ENCODE measurements at regions not wholly inside any gene's neighbourhood (a gene's known extent, or its start where the extent isn't known, plus 50 kb on each side); places are given as distances from the start of the nearest gene placed in this dataset.

DNA sequence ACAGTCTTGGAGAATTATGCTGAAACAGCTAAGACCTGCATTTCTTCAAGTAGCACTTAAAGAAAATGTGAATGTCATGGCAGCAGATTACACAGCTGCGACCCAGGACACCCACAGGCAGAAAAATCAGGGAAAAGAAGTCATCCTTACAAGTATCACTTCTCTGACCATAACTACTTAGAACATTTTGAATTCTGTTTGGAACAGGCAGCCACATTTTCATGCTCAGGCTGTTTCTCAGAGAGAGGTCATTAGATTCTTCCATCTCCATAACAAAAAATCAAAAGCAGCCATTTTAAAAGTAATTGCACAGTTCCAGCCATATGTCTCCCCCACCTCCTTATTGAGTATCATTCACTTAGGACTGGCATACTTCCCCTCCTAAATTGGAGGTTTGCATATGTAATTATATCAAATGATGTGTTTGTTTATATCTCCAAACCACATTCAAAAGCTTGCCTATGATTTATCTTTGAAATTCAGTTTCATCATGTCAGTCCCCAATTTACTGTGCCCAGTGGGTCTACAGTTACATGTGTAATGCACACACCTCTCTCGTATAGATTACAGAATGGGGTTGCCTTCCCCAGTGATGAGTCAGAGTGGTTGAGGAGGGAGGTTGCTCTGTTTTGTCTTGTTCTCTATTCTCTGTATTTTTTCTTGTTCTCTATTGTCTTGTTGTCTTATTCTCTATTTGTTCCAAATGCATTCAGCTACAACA is 276.5 kb upstream of the MTNR1B start:
- Histone ChIP-seq H3K36me3 (no peaks in the 10 kb centered on the region), H3K4me1 (ENCODE audit: insufficient read depth) (no peaks in the 10 kb centered on the region), H3K27ac (no peak overlapping the region), H3K27me3 (no peaks in the 10 kb centered on the region), H3K9me3 (no peaks in the 10 kb centered on the region), H3K4me3 (no peak overlapping the region)
- no peak for DNase-seq
- intact Hi-C loops (cut with DNase I) = no loop called here
- WGBS, 3 donors = 60 to 63% (median 62%) methylated on average over 2 of the region's 2 CpGs
- TF ChIP-seq, protein P1, sequence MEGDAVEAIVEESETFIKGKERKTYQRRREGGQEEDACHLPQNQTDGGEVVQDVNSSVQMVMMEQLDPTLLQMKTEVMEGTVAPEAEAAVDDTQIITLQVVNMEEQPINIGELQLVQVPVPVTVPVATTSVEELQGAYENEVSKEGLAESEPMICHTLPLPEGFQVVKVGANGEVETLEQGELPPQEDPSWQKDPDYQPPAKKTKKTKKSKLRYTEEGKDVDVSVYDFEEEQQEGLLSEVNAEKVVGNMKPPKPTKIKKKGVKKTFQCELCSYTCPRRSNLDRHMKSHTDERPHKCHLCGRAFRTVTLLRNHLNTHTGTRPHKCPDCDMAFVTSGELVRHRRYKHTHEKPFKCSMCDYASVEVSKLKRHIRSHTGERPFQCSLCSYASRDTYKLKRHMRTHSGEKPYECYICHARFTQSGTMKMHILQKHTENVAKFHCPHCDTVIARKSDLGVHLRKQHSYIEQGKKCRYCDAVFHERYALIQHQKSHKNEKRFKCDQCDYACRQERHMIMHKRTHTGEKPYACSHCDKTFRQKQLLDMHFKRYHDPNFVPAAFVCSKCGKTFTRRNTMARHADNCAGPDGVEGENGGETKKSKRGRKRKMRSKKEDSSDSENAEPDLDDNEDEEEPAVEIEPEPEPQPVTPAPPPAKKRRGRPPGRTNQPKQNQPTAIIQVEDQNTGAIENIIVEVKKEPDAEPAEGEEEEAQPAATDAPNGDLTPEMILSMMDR (IDR thresholded peaks at IDR 0.05) = no peak
- TF ChIP-seq EP300 (IDR thresholded peaks at IDR 0.05) = no peak
- no peak for TF ChIP-seq POLR2A (IDR thresholded peaks at IDR 0.05)

DNA sequence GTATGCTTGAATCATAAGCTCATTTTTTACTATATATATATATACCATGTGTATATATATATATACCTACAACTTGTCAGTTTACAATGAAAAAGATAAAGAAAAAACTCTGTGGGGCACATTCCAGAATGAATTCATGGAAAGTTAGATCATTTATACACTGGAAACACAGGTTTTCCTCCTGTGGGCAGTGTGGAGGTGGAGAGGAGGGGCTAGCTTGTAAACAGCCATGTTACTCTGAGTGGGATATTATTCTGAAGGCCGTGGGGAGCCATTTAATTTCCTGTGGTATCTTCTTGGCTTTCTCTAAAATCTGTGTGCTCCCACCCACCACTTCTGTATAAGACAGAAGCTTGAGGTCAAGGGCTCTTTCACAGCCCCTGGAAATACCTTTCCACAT is 273.4 kb upstream of the MTNR1B start:
- H3K9me3 ChIP-seq = no peaks in the 10 kb centered on the region
- no peak overlapping the region for H3K4me3 ChIP-seq
- intact Hi-C loops (cut with DNase I) = no loop called here
- H3K36me3 ChIP-seq = no peaks in the 10 kb centered on the region
- DNase-seq = no peak
- H3K27ac ChIP-seq = no peak overlapping the region
- 73 to 79% (median 77%) methylated on average over 1 of the region's 1 CpG for WGBS, 3 donors
- TF ChIP-seq POLR2A (IDR thresholded peaks at IDR 0.05) (no peak), EP300 (IDR thresholded peaks at IDR 0.05) (no peak)
- H3K4me1 ChIP-seq (ENCODE audit: insufficient read depth) = no peaks in the 10 kb centered on the region
- H3K27me3 ChIP-seq = no peaks in the 10 kb centered on the region

DNA sequence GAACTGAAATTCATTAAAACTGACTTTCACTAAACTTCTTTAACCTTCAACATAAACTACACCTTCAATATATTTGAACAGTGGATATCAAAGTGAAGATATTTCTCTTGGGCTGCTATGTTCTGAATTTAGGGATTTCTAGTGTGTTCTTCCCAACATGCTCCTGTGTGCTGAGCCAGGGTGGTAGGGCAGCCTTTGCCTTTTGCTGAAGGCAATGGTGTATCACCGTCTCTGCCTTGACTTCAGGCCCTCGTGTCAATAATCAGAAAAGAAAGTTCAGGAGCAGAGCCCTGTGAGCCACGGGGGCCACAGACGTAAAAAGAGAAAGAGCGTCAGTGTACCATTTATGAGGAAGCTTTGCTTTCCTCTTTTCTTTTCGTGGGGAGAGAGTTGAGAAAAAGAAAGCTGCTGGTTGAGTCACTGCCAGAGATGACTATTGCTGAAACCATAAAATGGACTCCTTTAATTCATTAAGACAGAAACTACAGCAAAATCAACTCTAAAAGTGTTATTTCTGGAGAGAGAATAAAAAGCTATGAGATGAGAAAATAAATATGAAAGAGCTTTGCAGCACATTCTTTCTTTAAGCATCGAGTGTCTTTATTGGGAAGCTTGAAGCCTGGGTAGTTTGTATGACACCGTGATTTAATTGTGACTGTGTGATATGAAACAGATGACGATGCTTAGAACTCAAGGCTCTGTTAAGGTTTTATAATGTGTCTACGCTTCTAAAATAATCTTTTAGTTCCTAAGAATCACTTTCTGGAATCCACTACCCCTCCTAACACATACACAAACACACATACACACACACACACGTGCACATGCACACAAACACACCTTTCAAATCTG is 271.8 kb upstream of the MTNR1B start:
- H3K4me3 ChIP-seq = no peak overlapping the region
- intact Hi-C loops (cut with DNase I) = no loop called here
- WGBS, 3 donors = 73 to 74% (median 73%) methylated on average over 11 of the region's 11 CpGs

DNA sequence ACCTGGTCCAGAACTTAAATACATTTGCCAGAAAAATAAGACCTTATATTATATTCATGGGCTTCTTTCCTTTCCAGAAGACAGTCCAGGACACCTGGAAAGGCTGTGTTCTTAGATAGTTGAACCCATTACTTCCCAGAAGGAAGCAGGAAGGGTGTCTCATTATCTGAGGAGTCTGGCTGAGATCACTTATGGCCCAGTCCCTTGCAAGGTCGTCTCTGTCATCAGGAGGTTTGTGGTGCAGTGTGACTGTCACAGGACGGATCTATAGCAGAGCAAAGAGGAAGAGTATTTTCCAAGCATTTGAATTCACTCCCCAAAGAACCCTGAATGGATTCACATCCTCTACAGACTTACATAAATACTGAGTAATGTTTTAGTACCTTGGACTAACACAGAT is 270.7 kb upstream of the MTNR1B start:
- H3K9me3 ChIP-seq = no peaks in the 10 kb centered on the region
- intact Hi-C loops (cut with DNase I) = no loop called here
- no peak overlapping the region for H3K4me3 ChIP-seq
- H3K27me3 ChIP-seq = no peaks in the 10 kb centered on the region
- H3K4me1 ChIP-seq (ENCODE audit: insufficient read depth) = no peaks in the 10 kb centered on the region
- TF ChIP-seq EP300 (IDR thresholded peaks at IDR 0.05) (no peak), POLR2A (IDR thresholded peaks at IDR 0.05) (no peak)
- TF ChIP-seq, protein P1 (IDR thresholded peaks at IDR 0.05) = no peak
- WGBS, 3 donors = 50 to 69% (median 60%) methylated on average over 2 of the region's 2 CpGs
- no peak overlapping the region for H3K27ac ChIP-seq
- DNase-seq = no peak
- H3K36me3 ChIP-seq = no peaks in the 10 kb centered on the region

More for the DNA sequence above, 271.8 kb upstream of the MTNR1B start:
- H3K27me3 ChIP-seq = no peaks in the 10 kb centered on the region
- DNase-seq = no peak
- H3K9me3 ChIP-seq = no peaks in the 10 kb centered on the region
- no peaks in the 10 kb centered on the region for H3K36me3 ChIP-seq
- H3K27ac ChIP-seq = no peak overlapping the region
- TF ChIP-seq POLR2A (IDR thresholded peaks at IDR 0.05) (no peak), EP300 (IDR thresholded peaks at IDR 0.05) (no peak)
- TF ChIP-seq, protein P1 (IDR thresholded peaks at IDR 0.05) = no peak
- H3K4me1 ChIP-seq (ENCODE audit: insufficient read depth) = no peaks in the 10 kb centered on the region
